SK-N-SH (cell line): ENCODE measurements at regions not wholly inside any gene's neighbourhood (a gene's known extent, or its start where the extent isn't known, plus 50 kb on each side); places are given as distances from the start of the nearest gene placed in this dataset.

ENCODE experiments used
- CTCF ChIA-PET: fragments of 300-600, 350-600 bp; formaldehyde crosslinking; extraction: SDS; loops from one replicate; lab custom pipeline; 2021; lab: Yijun Ruan, JAX
- POLR2A ChIA-PET: fragments of 350-600 bp; sonication (Branson Sonifier 250); formaldehyde crosslinking; extraction: SDS; loops from one replicate; lab custom pipeline; 2020; ENCODE audit warnings: antibody characterized with exemption, inconsistent platforms; lab: Yijun Ruan, JAX
- DNase-seq: peaks from one replicate; pipeline ENCODE4 v3.0.0; 2012
- H2AFZ ChIP-seq: fragments of 200-600 bp; sonication (generic); 2 replicates; pipeline ENCODE4 v1.8.1; 2016; ENCODE audit warnings: antibody characterized with exemption, mild to moderate bottlenecking, low read depth
- H3F3A ChIP-seq: fragments of 200-600 bp; sonication (generic); replicated peaks from 2 replicates; pipeline ENCODE3; 2016; ENCODE audit warnings: antibody characterized with exemption, mild to moderate bottlenecking; ENCODE audit not compliant: insufficient read depth
- H3K27ac ChIP-seq, 2 experiments: fragments of 200-500 bp in 1 of 2; fragments of 200-600 bp in 1 of 2; sonication (Bioruptor generic) in 1 of 2; sonication (generic), shearing (Covaris generic) in 1 of 2; 2 replicates each; pipeline versions ENCODE4 v1.5.1 to v1.6.1; 2014 to 2016; ENCODE audit warnings: low read depth in 2 of 2, inconsistent platforms in 1 of 2, low read length in 1 of 2, mild to moderate bottlenecking in 1 of 2, mixed read lengths in 1 of 2
- H3K27me3 ChIP-seq: fragments of 200-600 bp; sonication (generic), shearing (Covaris generic); 2 replicates; pipeline ENCODE4 v1.6.1; 2016; ENCODE audit warnings: mixed run types; ENCODE audit not compliant: insufficient read depth
- H3K36me3 ChIP-seq, 2 experiments: fragments of 200-500 bp in 1 of 2; fragments of 200-600 bp in 1 of 2; sonication (Bioruptor generic) in 1 of 2; sonication (generic) in 1 of 2; replicated peaks in 1 of 2; 2 replicates each; pipeline versions ENCODE3 to v1.5.1; 2014 to 2016; ENCODE audit warnings: low read length in 1 of 2, mild to moderate bottlenecking in 1 of 2; ENCODE audit not compliant: insufficient read depth in 2 of 2, control insufficient read depth in 1 of 2
- H3K4me1 ChIP-seq, 2 experiments: fragments of 200-500 bp in 1 of 2; fragments of 200-600 bp in 1 of 2; sonication (Bioruptor generic) in 1 of 2; sonication (generic), shearing (Covaris generic) in 1 of 2; 2 replicates each; pipeline versions ENCODE4 v1.5.1 to v1.6.1; 2014 to 2016; ENCODE audit warnings: low read depth in 1 of 2, low read length in 1 of 2, mixed run types in 1 of 2; ENCODE audit not compliant: insufficient read depth in 2 of 2, control insufficient read depth in 1 of 2
- H3K4me2 ChIP-seq: fragments of 200-600 bp; sonication (generic), shearing (Covaris generic); 2 replicates; pipeline ENCODE4 v1.6.1; 2017; ENCODE audit warnings: mixed run types
- H3K4me3 ChIP-seq, 2 experiments: fragments of 200-500 bp in 1 of 2; fragments of 200-600 bp in 1 of 2; sonication (Bioruptor generic) in 1 of 2; sonication (generic), shearing (Covaris generic) in 1 of 2; 2 replicates each; pipeline versions ENCODE4 v1.5.1 to v1.8.1; 2014 to 2016; ENCODE audit warnings: low read depth in 2 of 2, inconsistent platforms in 1 of 2, low read length in 1 of 2, mild to moderate bottlenecking in 1 of 2, mixed read lengths in 1 of 2, moderate library complexity in 1 of 2
- H3K79me2 ChIP-seq: fragments of 200-600 bp; sonication (generic); 2 replicates; pipeline ENCODE4 v1.8.1; 2017; ENCODE audit warnings: mild to moderate bottlenecking; ENCODE audit not compliant: insufficient read depth
- H3K9ac ChIP-seq: fragments of 200-600 bp; sonication (generic); 2 replicates; pipeline ENCODE4 v1.6.1; 2017; ENCODE audit warnings: mixed run types
- H3K9me2 ChIP-seq: fragments of 200-600 bp; sonication (generic); 2 replicates; pipeline ENCODE4 v1.6.1; 2017; ENCODE audit warnings: mixed run types
- H3K9me3 ChIP-seq: fragments of 200-600 bp; sonication (generic); 2 replicates; pipeline ENCODE4 v1.6.1; 2017; ENCODE audit warnings: mixed run types, mild to moderate bottlenecking, moderate library complexity
- H4K20me1 ChIP-seq: fragments of 200-600 bp; sonication (generic); 2 replicates; pipeline ENCODE4 v1.6.1; 2017; ENCODE audit warnings: mild to moderate bottlenecking, mixed run types; ENCODE audit not compliant: insufficient read depth
- ELF1 ChIP-seq: IDR thresholded peaks from 2 replicates; pipeline ENCODE4 v1.4.0; 2012
- EP300 ChIP-seq, 2 experiments: IDR thresholded peaks; 2 replicates each; pipeline versions ENCODE4 v1.4.0 to v1.6.1; 2012; ENCODE audit warnings: borderline replicate concordance in 1 of 2, low read depth in 1 of 2, low read length in 1 of 2
- FOSL2 ChIP-seq: IDR thresholded peaks from 2 replicates; pipeline ENCODE4 v1.4.0; 2012; ENCODE audit warnings: low read depth, mild to moderate bottlenecking, moderate library complexity, borderline replicate concordance
- FOXM1 ChIP-seq: IDR thresholded peaks from 2 replicates; pipeline ENCODE4 v1.4.0; 2012; ENCODE audit warnings: low read depth, mild to moderate bottlenecking
- GABPA ChIP-seq: IDR thresholded peaks from 2 replicates; pipeline ENCODE4 v1.4.0; 2012; ENCODE audit warnings: low read depth, mild to moderate bottlenecking
- GATA2 ChIP-seq: sonication (generic); formaldehyde crosslinking; IDR thresholded peaks from 2 replicates; pipeline ENCODE4 v1.5.0; 2020; ENCODE audit warnings: mild to moderate bottlenecking, missing genetic modification reagents
- NFIC ChIP-seq: IDR thresholded peaks from 2 replicates; pipeline ENCODE4 v1.4.0; 2012; ENCODE audit warnings: borderline replicate concordance
- NRF1 ChIP-seq: IDR thresholded peaks from 2 replicates; pipeline ENCODE4 v1.6.1; 2012; ENCODE audit warnings: low read depth, mild to moderate bottlenecking, low read length
- RFX5 ChIP-seq: IDR thresholded peaks from 2 replicates; pipeline ENCODE4 v1.6.1; 2012; ENCODE audit warnings: mild to moderate bottlenecking, improper control_type of control experiment, low read length
- SIN3A ChIP-seq: IDR thresholded peaks from 2 replicates; pipeline ENCODE4 v1.6.1; 2012; ENCODE audit warnings: low read depth, mild to moderate bottlenecking, low read length, moderate library complexity, borderline replicate concordance
- SMC3 ChIP-seq: IDR thresholded peaks from 2 replicates; pipeline ENCODE4 v1.6.1; 2012; ENCODE audit warnings: low read depth, low read length, improper control_type of control experiment
- TAF1 ChIP-seq: IDR thresholded peaks from 2 replicates; pipeline ENCODE4 v1.6.1; 2012; ENCODE audit warnings: low read depth, mild to moderate bottlenecking, low read length, moderate library complexity, borderline replicate concordance
- TEAD4 ChIP-seq: IDR thresholded peaks from 2 replicates; pipeline ENCODE4 v1.4.0; 2012; ENCODE audit warnings: mild to moderate bottlenecking, borderline replicate concordance; ENCODE audit not compliant: insufficient read depth
- USF2 ChIP-seq: fragments of 150-350 bp; IDR thresholded peaks from 2 replicates; pipeline ENCODE4 v1.6.1; 2017; ENCODE audit warnings: antibody characterized with exemption, low read length, low read depth, borderline replicate concordance
- WGBS: methylation state at CpG from one replicate; pipeline ENCODE4 v1.1.6; 2017; ENCODE audit warnings: low lambda C conversion rate; 5-methylcytosine and 5-hydroxymethylcytosine counted together
- TF ChIP-seq, protein P1 (sequence below): IDR thresholded peaks from 2 replicates; pipeline ENCODE4 v1.4.0; 2012; ENCODE audit warnings: low read depth, borderline replicate concordance
- TF ChIP-seq, protein P2 (sequence below): IDR thresholded peaks from 2 replicates; pipeline ENCODE4 v1.6.1; 2012; ENCODE audit warnings: mild to moderate bottlenecking, low read depth, low read length, moderate library complexity
- TF ChIP-seq, protein P3 (sequence below): IDR thresholded peaks from 2 replicates; pipeline ENCODE4 v1.4.0; 2012; ENCODE audit warnings: low read depth, borderline replicate concordance
- TF ChIP-seq, protein P4 (sequence below): IDR thresholded peaks from 2 replicates; pipeline ENCODE4 v1.4.0; 2012; ENCODE audit warnings: low read depth

DNA sequence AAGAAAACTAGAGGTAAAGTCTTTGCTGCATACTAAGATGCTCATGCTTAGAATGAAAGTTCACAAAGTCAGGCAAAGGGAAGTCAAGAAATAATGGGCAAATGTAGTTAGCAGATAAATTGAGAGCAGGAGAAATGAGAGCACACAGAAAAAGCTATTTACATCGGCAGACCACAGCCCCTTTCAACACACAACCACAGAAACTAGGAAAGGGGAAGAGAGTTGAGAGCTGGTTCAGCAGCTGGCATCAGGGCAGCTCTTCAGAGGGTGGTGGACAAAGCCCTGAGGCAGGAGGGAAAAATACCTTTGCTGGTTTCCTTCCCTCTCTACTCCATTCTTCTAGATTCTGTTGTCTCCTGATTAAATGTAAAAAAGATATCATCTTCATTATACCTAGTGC lies 95.4 kb upstream of the ANO4 start (continued):
- TF ChIP-seq, protein P1, sequence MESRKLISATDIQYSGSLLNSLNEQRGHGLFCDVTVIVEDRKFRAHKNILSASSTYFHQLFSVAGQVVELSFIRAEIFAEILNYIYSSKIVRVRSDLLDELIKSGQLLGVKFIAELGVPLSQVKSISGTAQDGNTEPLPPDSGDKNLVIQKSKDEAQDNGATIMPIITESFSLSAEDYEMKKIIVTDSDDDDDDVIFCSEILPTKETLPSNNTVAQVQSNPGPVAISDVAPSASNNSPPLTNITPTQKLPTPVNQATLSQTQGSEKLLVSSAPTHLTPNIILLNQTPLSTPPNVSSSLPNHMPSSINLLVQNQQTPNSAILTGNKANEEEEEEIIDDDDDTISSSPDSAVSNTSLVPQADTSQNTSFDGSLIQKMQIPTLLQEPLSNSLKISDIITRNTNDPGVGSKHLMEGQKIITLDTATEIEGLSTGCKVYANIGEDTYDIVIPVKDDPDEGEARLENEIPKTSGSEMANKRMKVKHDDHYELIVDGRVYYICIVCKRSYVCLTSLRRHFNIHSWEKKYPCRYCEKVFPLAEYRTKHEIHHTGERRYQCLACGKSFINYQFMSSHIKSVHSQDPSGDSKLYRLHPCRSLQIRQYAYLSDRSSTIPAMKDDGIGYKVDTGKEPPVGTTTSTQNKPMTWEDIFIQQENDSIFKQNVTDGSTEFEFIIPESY: no peak
- TF ChIP-seq NRF1 (no peak), GABPA (no peak)

GRCh38 chr12:100703337-100703736 lies 91.2 kb upstream of the ANO4 start:
- TF ChIP-seq GATA2: no peak
- TF ChIP-seq USF2: no peak
- no peak for TF ChIP-seq SIN3A
- no peak for TF ChIP-seq FOXM1
- TF ChIP-seq NFIC: no peak
- TF ChIP-seq GABPA: no peak
- no peak for TF ChIP-seq SMC3
- no peak for TF ChIP-seq FOSL2
- TF ChIP-seq, protein P2, sequence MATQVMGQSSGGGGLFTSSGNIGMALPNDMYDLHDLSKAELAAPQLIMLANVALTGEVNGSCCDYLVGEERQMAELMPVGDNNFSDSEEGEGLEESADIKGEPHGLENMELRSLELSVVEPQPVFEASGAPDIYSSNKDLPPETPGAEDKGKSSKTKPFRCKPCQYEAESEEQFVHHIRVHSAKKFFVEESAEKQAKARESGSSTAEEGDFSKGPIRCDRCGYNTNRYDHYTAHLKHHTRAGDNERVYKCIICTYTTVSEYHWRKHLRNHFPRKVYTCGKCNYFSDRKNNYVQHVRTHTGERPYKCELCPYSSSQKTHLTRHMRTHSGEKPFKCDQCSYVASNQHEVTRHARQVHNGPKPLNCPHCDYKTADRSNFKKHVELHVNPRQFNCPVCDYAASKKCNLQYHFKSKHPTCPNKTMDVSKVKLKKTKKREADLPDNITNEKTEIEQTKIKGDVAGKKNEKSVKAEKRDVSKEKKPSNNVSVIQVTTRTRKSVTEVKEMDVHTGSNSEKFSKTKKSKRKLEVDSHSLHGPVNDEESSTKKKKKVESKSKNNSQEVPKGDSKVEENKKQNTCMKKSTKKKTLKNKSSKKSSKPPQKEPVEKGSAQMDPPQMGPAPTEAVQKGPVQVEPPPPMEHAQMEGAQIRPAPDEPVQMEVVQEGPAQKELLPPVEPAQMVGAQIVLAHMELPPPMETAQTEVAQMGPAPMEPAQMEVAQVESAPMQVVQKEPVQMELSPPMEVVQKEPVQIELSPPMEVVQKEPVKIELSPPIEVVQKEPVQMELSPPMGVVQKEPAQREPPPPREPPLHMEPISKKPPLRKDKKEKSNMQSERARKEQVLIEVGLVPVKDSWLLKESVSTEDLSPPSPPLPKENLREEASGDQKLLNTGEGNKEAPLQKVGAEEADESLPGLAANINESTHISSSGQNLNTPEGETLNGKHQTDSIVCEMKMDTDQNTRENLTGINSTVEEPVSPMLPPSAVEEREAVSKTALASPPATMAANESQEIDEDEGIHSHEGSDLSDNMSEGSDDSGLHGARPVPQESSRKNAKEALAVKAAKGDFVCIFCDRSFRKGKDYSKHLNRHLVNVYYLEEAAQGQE: no peak
- no peak for TF ChIP-seq EP300 (IDR thresholded peaks at IDR 0.05; ENCODE audit: borderline replicate concordance in 1 of 2, low read depth in 1 of 2, low read length in 1 of 2)
- no peak for TF ChIP-seq RFX5
- no peak for TF ChIP-seq NRF1
- TF ChIP-seq, protein P3, sequence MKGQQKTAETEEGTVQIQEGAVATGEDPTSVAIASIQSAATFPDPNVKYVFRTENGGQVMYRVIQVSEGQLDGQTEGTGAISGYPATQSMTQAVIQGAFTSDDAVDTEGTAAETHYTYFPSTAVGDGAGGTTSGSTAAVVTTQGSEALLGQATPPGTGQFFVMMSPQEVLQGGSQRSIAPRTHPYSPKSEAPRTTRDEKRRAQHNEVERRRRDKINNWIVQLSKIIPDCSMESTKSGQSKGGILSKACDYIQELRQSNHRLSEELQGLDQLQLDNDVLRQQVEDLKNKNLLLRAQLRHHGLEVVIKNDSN: no peak
- TF ChIP-seq TEAD4: no peak
- TF ChIP-seq TAF1: no peak
- no peak for TF ChIP-seq ELF1
- TF ChIP-seq, protein P4, sequence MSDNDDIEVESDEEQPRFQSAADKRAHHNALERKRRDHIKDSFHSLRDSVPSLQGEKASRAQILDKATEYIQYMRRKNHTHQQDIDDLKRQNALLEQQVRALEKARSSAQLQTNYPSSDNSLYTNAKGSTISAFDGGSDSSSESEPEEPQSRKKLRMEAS: no peak
- Histone ChIP-seq H3K9me3 (no peaks in the 10 kb centered on the region), H3K27me3 (no peaks in the 10 kb centered on the region), H3K27ac (no peak overlapping the region), H2AFZ (no peak overlapping the region), H3K4me1 (no peaks in the 10 kb centered on the region), H3K36me3 (no peaks in the 10 kb centered on the region), H3K4me2 (no peak overlapping the region), H3K9ac (no peak overlapping the region), H3K9me2 (no peaks in the 10 kb centered on the region), H4K20me1 (no peaks in the 10 kb centered on the region), H3K4me3 (no peak overlapping the region), H3F3A (no peaks in the 10 kb centered on the region), H3K79me2 (no peaks in the 10 kb centered on the region)
- CTCF ChIA-PET: no interaction called here
- 7% methylated on average over 2 of the region's 2 CpGs for WGBS
- no peak for DNase-seq
- POLR2A ChIA-PET: no interaction called here
